Endothelial cell of umbilical vein (primary cell): ENCODE measurements at regions not wholly inside any gene's neighbourhood (a gene's known extent, or its start where the extent isn't known, plus 50 kb on each side); places are given as distances from the start of the nearest gene placed in this dataset.

Experiments
- BruUV-seq: library from RNA; stranded (reverse); fragments of 400-500 nt; replicated peaks from 2 replicates; lab custom pipeline; 2021; lab: Mats Ljungman, UMichigan
- CTCF ChIA-PET: fragments of 300-600, 350-600 bp; sonication (Branson Sonifier 250); formaldehyde crosslinking; loops from one replicate; lab custom pipeline; 2021; ENCODE audit warnings: antibody characterized with exemption, inconsistent platforms; lab: Charles Lee
- POLR2A ChIA-PET: fragments of 300-600, 350-600 bp; sonication (Branson Sonifier 250); formaldehyde crosslinking; loops from one replicate; lab custom pipeline; 2021; ENCODE audit warnings: antibody characterized with exemption, inconsistent platforms; lab: Charles Lee
- DNase-seq: peaks from one replicate; pipeline ENCODE4 v3.0.0-alpha.2; 2011; ENCODE audit warnings: low read depth, low spot score
- FAIRE-seq: peaks from 2 replicates; lab custom pipeline; 2011; peaks lifted over from hg19 to GRCh38; lab: Jason Lieb, UNC
- H2AFZ ChIP-seq: 2 replicates; pipeline ENCODE4 v1.6.0; 2012; ENCODE audit warnings: low read depth, low read length, control low read depth, inconsistent platforms
- H3K27ac ChIP-seq: 2 replicates; pipeline ENCODE4 v1.5.1; 2011; ENCODE audit warnings: low read depth, mild to moderate bottlenecking, control low read depth, low read length, moderate library complexity; ENCODE audit not compliant: insufficient read depth
- H3K27me3 ChIP-seq, 2 experiments: 2 replicates each; pipeline versions ENCODE4 v1.6.0 to v1.6.1; 2011; ENCODE audit warnings: low read length in 2 of 2, mixed read lengths in 1 of 2; ENCODE audit not compliant: control insufficient read depth in 2 of 2, insufficient read depth in 2 of 2
- H3K36me3 ChIP-seq, 2 experiments: 2 replicates in 1 of 2; 3 replicates in 1 of 2; pipeline ENCODE4 v1.5.1; 2011; ENCODE audit warnings: low read length in 2 of 2, mild to moderate bottlenecking in 1 of 2, moderate library complexity in 1 of 2; ENCODE audit not compliant: control insufficient read depth in 2 of 2, insufficient read depth in 2 of 2; ENCODE audit errors: extremely low read depth in 1 of 2
- H3K4me1 ChIP-seq: 3 replicates; pipeline ENCODE4 v1.5.1; 2011; ENCODE audit warnings: mild to moderate bottlenecking, low read length; ENCODE audit not compliant: control insufficient read depth, insufficient read depth; ENCODE audit errors: extremely low read depth
- H3K4me2 ChIP-seq: 2 replicates; pipeline ENCODE4 v1.6.1; 2011; ENCODE audit warnings: low read length, control low read depth, mixed read lengths; ENCODE audit not compliant: insufficient read depth
- H3K4me3 ChIP-seq, 3 experiments: fragments of 200-600 bp in 1 of 3; sonication (generic), shearing (Covaris generic) in 1 of 3; replicated peaks in 1 of 3; 2 replicates each; pipeline ENCODE4 v1.5.1; 2011 to 2016; ENCODE audit warnings: control low read depth in 3 of 3, low read length in 3 of 3, mild to moderate bottlenecking in 2 of 3, inconsistent platforms in 1 of 3, low read depth in 1 of 3, moderate library complexity in 1 of 3; ENCODE audit not compliant: insufficient read depth in 1 of 3
- H3K79me2 ChIP-seq: 2 replicates; pipeline ENCODE4 v1.6.0; 2012; ENCODE audit warnings: low read length, inconsistent platforms; ENCODE audit not compliant: control insufficient read depth, insufficient read depth
- H3K9ac ChIP-seq: replicated peaks from 2 replicates; pipeline ENCODE3; 2011; ENCODE audit warnings: low read length, control low read depth; ENCODE audit not compliant: insufficient read depth; ENCODE audit errors: extremely low read depth
- H3K9me1 ChIP-seq: replicated peaks from 3 replicates; pipeline ENCODE4 v1.6.0; 2011; ENCODE audit warnings: mild to moderate bottlenecking, low read length; ENCODE audit not compliant: control insufficient read depth, insufficient read depth; ENCODE audit errors: extremely low read depth
- H3K9me3 ChIP-seq: replicated peaks from 2 replicates; pipeline ENCODE4 v1.5.1; 2012; ENCODE audit warnings: low read length, inconsistent platforms; ENCODE audit not compliant: control insufficient read depth, insufficient read depth
- H4K20me1 ChIP-seq: replicated peaks from 2 replicates; pipeline ENCODE3; 2011; ENCODE audit warnings: mild to moderate bottlenecking, low read length; ENCODE audit not compliant: control insufficient read depth, insufficient read depth; ENCODE audit errors: extremely low read depth
- CTCF ChIP-seq, 2 donors: IDR thresholded peaks; 1 replicate in 1 of 2; 2 replicates in 1 of 2; pipeline ENCODE4 v1.5.1; 2011; ENCODE audit warnings: low read length in 2 of 2, mild to moderate bottlenecking in 2 of 2, moderate library complexity in 2 of 2, control low read depth in 1 of 2, inconsistent platforms in 1 of 2, low read depth in 1 of 2; ENCODE audit not compliant: insufficient read depth in 1 of 2; ENCODE audit errors: extremely low read depth in 1 of 2
- EZH2 ChIP-seq: IDR thresholded peaks from 2 replicates; pipeline ENCODE4 v1.6.1; 2012; ENCODE audit warnings: borderline replicate concordance, low read depth, mild to moderate bottlenecking, moderate library complexity, low read length, inconsistent platforms; ENCODE audit not compliant: severe bottlenecking
- GATA2 ChIP-seq: IDR thresholded peaks from 2 replicates; pipeline ENCODE4 v1.7.0; 2011; ENCODE audit warnings: low read depth, mild to moderate bottlenecking, moderate library complexity, mixed read lengths, low read length; ENCODE audit not compliant: insufficient read length, insufficient read depth
- JUN ChIP-seq: IDR thresholded peaks from 2 replicates; pipeline ENCODE4 v1.6.1; 2011; ENCODE audit warnings: borderline replicate concordance, low read depth; ENCODE audit not compliant: insufficient read length, insufficient read depth
- MAX ChIP-seq: IDR thresholded peaks from 2 replicates; pipeline ENCODE4 v1.6.1; 2011; ENCODE audit not compliant: insufficient read depth, insufficient read length
- MYC ChIP-seq: IDR thresholded peaks from one replicate; pipeline ENCODE4 v1.6.1; 2011; ENCODE audit warnings: mild to moderate bottlenecking, low read depth, low read length
- POLR2A ChIP-seq: IDR thresholded peaks from 2 replicates; pipeline ENCODE4 v1.6.1; 2012; ENCODE audit warnings: low read depth, mild to moderate bottlenecking, control low read depth, low read length
- POLR2AphosphoS5 ChIP-seq: IDR thresholded peaks from 2 replicates; pipeline ENCODE4 v1.6.1; 2012; ENCODE audit warnings: low read depth, mild to moderate bottlenecking, control low read depth, low read length, moderate library complexity; ENCODE audit not compliant: insufficient read depth
- dilution Hi-C: fragments of 300-500 bp; cut with MboI; formaldehyde crosslinking; loops from one replicate; pipeline ENCODE4 v1.15.0; 2019; ENCODE audit warnings: low sequenced_read_pairs; ENCODE audit not compliant: extremely low pct_ligation_motif_present
- intact Hi-C: fragments of 100-400 bp; cut with micrococcal nuclease; formaldehyde crosslinking; loops from one replicate; pipeline ENCODE4 v1.10.0; 2022

- Histone ChIP-seq H3K36me3 (no peaks in the 10 kb centered on the region), H3K27me3 (peaks cover 0 to 2% of the 10 kb centered on the region in 2 experiments), H3K27ac (no peak overlapping the region), H3K4me2 (no peak overlapping the region), H3K9me1 (no peaks in the 10 kb centered on the region), H2AFZ (no peak overlapping the region), H3K9ac (no peak overlapping the region), H4K20me1 (no peaks in the 10 kb centered on the region), H3K4me3 (no peak overlapping the region), H3K9me3 (no peaks in the 10 kb centered on the region), H3K4me1 (no peaks in the 10 kb centered on the region), H3K79me2 (no peaks in the 10 kb centered on the region)
- ChIA-PET POLR2A (no interaction called here), CTCF (no interaction called here)
- dilution Hi-C loops (no loop called here), intact Hi-C loops (no loop called here)
- DNase-seq: no peak
- no peak for FAIRE-seq
- no peak for TF ChIP-seq EZH2
- no peak for TF ChIP-seq JUN
- TF ChIP-seq GATA2: no peak
- TF ChIP-seq POLR2AphosphoS5: no peak
- no peak for TF ChIP-seq MYC
- TF ChIP-seq POLR2A: no peak
- TF ChIP-seq MAX: no peak
- TF ChIP-seq CTCF (IDR thresholded peaks at IDR 0.05; ENCODE audit: extremely low read depth in 1 of 2, insufficient read depth in 1 of 2, low read depth in 1 of 2, low read length in 2 of 2): no peak
- no TSS peak for BruUV-seq
Observed at GRCh38 chr9:21653589-21653988, 148.8 kb upstream of the MTAP start.
